ENCODE measurements at regions not wholly inside any gene's neighbourhood (a gene's known extent, or its start where the extent isn't known, plus 50 kb on each side); places are given as distances from the start of the nearest gene placed in this dataset.

GRCh38 chr11:95567685-95568084 is 221.9 kb downstream of the FAM76B start:
- TF ChIP-seq FOXP2 (optimal IDR thresholded peaks at IDR 0.05; ENCODE audit: borderline replicate concordance, extremely low read depth, extremely low read length, insufficient read depth) (no peak), TAF1 (IDR thresholded peaks at IDR 0.05; ENCODE audit: borderline replicate concordance, insufficient read depth, low read length) (no peak), REST (IDR thresholded peaks at IDR 0.05; ENCODE audit: insufficient read depth in 1 of 2, low read depth in 2 of 2, low read length in 2 of 2) (no peak), POLR2AphosphoS5 (IDR thresholded peaks at IDR 0.05; ENCODE audit: low read depth, low read length) (no peak), SIN3A (IDR thresholded peaks at IDR 0.05; ENCODE audit: borderline replicate concordance, insufficient read depth, low read length) (no peak)

GRCh38 chr11:95566211-95566610 is 223.4 kb downstream of the FAM76B start:
- TF ChIP-seq SIN3A (IDR thresholded peaks at IDR 0.05; ENCODE audit: borderline replicate concordance, insufficient read depth, low read length) (no peak), REST (IDR thresholded peaks at IDR 0.05; ENCODE audit: insufficient read depth in 1 of 2, low read depth in 2 of 2, low read length in 2 of 2) (no peak), POLR2AphosphoS5 (IDR thresholded peaks at IDR 0.05; ENCODE audit: low read depth, low read length) (no peak), FOXP2 (optimal IDR thresholded peaks at IDR 0.05; ENCODE audit: borderline replicate concordance, extremely low read depth, extremely low read length, insufficient read depth) (no peak), TAF1 (IDR thresholded peaks at IDR 0.05; ENCODE audit: borderline replicate concordance, insufficient read depth, low read length) (no peak)

GRCh38 chr11:95565724-95566141 is 223.8 kb downstream of the FAM76B start:
- TF ChIP-seq FOXP2 (optimal IDR thresholded peaks at IDR 0.05; ENCODE audit: borderline replicate concordance, extremely low read depth, extremely low read length, insufficient read depth): no peak
- TF ChIP-seq TAF1 (IDR thresholded peaks at IDR 0.05; ENCODE audit: borderline replicate concordance, insufficient read depth, low read length): no peak
- TF ChIP-seq SIN3A (IDR thresholded peaks at IDR 0.05; ENCODE audit: borderline replicate concordance, insufficient read depth, low read length): no peak
- no peak for TF ChIP-seq POLR2AphosphoS5 (IDR thresholded peaks at IDR 0.05; ENCODE audit: low read depth, low read length)
- no peak for TF ChIP-seq REST (IDR thresholded peaks at IDR 0.05; ENCODE audit: insufficient read depth in 1 of 2, low read depth in 2 of 2, low read length in 2 of 2)

GRCh38 chr11:95563859-95564258 is 225.7 kb downstream of the FAM76B start:
- TF ChIP-seq SIN3A (IDR thresholded peaks at IDR 0.05; ENCODE audit: borderline replicate concordance, insufficient read depth, low read length) (no peak), FOXP2 (optimal IDR thresholded peaks at IDR 0.05; ENCODE audit: borderline replicate concordance, extremely low read depth, extremely low read length, insufficient read depth) (no peak), POLR2AphosphoS5 (IDR thresholded peaks at IDR 0.05; ENCODE audit: low read depth, low read length) (no peak), TAF1 (IDR thresholded peaks at IDR 0.05; ENCODE audit: borderline replicate concordance, insufficient read depth, low read length) (no peak), REST (IDR thresholded peaks at IDR 0.05; ENCODE audit: insufficient read depth in 1 of 2, low read depth in 2 of 2, low read length in 2 of 2) (no peak)

- TF ChIP-seq REST (IDR thresholded peaks at IDR 0.05; ENCODE audit: insufficient read depth in 1 of 2, low read depth in 2 of 2, low read length in 2 of 2): no peak
- TF ChIP-seq TAF1 (IDR thresholded peaks at IDR 0.05; ENCODE audit: borderline replicate concordance, insufficient read depth, low read length): no peak
- TF ChIP-seq FOXP2 (optimal IDR thresholded peaks at IDR 0.05; ENCODE audit: borderline replicate concordance, extremely low read depth, extremely low read length, insufficient read depth): no peak
- no peak for TF ChIP-seq POLR2AphosphoS5 (IDR thresholded peaks at IDR 0.05; ENCODE audit: low read depth, low read length)
- no peak for TF ChIP-seq SIN3A (IDR thresholded peaks at IDR 0.05; ENCODE audit: borderline replicate concordance, insufficient read depth, low read length)
These were observed 226.4 kb downstream of the FAM76B start for GRCh38 chr11:95563173-95563572.
